ENCODE measurements at regions not wholly inside any gene's neighbourhood (a gene's known extent, or its start where the extent isn't known, plus 50 kb on each side); places are given as distances from the start of the nearest gene placed in this dataset.

DNA sequence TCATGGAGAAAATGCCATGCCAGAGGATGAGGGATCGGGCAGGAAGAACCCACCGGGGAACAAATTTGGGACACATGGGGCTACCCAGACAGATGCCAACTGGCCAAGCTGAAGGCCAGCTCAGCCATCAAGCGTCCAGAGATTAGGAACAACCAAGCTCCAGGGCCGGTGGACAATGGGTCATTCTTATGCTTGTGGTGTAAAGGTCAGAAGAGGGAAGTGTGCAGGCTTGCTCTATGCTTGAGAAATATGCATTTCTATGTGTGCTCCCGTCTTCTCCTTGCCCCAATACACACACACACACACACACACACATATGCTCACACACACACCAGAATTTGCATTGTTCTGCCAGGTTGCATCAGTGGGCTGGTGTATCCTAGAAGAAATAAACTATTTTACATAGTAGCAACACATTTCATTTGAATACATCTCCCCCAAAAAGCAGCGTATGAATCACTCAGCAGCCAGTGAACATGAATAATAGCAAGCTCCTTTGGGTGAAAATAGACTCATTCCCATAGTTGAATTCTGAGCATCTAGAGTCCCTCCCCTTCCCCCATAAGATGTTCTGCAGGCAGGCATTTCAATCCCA lies 201.9 kb upstream of the PPARGC1A start:
- no peak for DNase-seq

DNA sequence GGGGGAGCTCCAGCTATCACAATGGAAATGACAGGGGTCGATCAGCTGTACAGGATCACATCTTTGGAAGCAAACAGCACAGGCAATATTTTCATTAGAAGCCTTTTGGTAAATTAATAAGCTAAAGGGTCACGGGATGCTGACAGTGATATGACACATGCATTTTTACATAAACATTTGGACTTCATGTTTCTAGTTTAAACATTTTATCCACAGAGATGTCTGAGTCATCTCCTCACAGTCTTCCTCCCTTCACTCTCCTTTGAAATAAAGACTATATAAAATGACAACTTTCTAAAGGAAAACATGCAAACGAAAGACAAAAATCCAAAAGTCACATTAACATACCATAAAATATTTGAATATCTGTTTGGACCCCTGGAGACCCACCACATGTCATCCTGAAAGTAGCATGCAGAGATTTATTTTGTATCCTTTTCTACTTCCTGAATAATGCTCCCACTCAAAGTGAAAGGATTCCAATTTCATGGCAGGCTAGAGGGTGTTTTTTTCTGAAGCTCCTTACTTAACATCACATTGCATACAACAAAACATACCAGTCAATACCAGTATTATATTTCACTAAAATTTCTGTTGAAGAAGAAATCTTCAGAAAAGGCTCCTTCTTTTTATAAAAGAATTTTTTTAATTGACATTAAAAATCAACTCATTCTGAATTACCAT lies 200.1 kb upstream of the PPARGC1A start:
- no peak for DNase-seq

DNA sequence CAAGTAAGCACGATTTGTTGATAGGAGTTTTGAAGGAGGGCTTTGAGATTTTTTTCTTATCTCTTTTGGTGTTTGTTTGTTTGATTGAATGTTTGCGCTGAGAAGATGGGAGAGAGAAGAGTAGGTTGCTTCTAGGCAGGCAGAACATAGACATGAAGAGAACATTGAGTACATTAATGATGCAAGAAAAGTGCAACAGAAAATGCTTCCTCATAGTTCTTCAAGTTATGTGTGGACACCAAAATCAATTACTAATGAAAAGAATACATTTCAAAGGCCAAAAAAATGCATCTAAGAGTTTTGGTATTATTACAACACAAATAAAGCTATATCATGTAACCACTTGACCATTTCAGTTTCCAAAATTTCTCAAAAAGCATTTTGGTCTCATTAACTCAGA lies 191.0 kb upstream of the PPARGC1A start:
- DNase-seq = no peak

DNA sequence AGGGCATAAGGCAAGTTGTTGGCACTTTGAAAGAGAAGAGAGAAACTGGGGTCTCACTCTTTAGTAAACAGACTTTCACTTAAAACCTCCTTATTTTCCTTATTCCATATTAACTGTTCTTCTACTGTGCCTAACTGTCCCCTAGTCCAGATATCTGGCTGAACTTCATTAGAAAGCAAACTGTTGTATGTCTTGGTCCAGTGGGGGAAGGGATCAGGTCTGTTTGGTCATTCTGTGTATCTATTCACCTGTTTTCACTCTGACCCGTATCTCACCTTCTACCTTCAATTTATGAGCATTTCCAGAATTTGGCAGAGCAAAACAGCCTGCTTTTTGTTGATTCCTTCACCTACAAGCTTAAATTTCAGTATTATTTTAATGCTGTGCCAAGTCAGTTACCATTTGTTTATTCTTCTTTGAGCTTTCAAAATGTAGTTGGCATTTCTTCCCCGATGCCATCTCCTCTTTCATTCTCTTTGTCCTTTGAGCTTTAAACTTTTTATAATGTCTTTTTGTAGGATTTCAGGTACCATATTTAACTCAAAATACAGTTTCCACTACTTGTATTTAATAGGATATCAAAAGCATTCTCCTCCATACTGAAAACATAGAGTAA lies 188.6 kb upstream of the PPARGC1A start:
- DNase-seq = no peak

DNA sequence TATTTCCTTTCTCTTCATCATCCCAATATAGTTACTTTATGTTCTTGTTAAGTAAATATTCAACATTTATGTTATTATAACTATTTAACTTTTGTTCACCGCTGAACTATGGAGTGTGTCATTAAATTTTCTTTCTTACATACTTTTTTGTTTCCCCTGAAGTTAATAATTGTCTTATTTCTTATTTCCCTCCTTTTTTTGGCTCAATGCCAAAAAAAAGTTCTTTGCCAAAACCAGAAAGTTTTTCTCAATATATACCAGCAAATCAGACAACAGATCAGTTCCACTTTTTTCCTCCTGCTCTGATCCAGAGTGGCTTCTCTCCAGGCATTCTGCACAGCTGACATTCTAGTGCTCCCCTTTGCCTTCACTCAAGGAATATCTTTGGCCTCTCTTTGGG lies 187.0 kb upstream of the PPARGC1A start:
- no peak for DNase-seq

DNA sequence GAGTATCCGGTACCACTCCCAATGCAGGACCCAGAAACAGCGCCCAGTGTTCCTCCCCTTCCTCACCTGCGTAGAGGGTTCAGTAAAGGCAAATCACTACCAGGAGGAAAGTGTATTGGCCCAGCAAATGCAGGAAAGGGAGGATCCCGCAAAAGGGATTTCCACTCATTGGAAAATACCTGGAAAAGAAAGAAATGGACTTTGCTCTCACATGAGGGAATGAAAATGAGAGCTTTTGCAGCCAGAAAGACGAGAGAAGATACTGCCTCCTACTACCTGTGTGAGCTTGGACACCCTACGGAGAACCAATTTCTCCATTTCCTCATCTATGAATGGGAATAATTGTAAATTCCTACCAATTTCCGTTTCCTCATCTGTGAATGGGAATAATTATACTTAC lies 184.1 kb upstream of the PPARGC1A start:
- DNase-seq = no peak

- no peak for DNase-seq
Measured at GRCh38 chr4:24071612-24072372, 181.9 kb upstream of the PPARGC1A start.

DNA sequence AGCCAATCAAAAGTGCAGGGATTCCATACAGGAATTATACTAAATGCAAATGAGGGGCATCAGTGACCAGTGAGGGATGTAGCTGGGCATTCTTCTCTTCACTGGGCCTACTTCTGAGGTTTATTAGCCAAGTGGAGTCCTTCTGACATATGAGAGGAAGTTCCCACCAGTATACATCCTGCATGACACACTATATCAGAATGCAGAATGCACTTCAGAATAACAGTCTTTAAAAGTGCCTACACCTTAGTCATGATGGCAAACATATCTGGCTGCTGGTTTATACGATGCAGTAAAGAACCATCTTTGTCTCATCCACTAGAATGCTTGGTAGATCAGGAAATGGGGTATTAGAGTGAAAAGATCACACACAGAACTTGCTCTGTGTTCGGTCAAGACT lies 180.3 kb upstream of the PPARGC1A start:
- no peak for DNase-seq

GRCh38 chr4:24067367-24068193 lies 177.7 kb upstream of the PPARGC1A start:
- DNase-seq = no peak

DNA sequence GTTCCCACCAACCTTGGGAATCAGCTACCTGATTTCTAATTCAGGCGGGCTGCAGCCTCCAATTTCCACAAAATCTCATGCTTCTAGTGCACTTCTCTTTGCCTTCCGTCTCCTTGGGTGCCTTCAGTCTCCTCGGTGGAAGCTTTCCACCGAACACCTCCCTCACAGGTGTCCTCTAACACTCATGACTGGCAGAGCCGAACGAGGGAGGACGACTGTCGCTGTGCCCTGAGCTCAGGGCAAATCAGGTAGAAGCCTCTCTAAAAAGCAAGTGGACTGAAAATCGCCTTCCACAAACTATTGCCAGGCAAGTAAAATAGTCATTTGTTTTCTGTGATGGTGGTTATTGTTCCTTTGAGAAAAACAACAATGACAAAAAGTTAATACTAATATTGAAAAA lies 176.1 kb upstream of the PPARGC1A start:
- DNase-seq = no peak

- DNase-seq = no peak
Measured at GRCh38 chr4:24063731-24064130, 173.9 kb upstream of the PPARGC1A start.

- DNase-seq = no peak
Measured at GRCh38 chr4:24060932-24061331, 171.1 kb upstream of the PPARGC1A start.

GRCh38 chr4:24059839-24060238 lies 170.0 kb upstream of the PPARGC1A start:
- DNase-seq = no peak

DNA sequence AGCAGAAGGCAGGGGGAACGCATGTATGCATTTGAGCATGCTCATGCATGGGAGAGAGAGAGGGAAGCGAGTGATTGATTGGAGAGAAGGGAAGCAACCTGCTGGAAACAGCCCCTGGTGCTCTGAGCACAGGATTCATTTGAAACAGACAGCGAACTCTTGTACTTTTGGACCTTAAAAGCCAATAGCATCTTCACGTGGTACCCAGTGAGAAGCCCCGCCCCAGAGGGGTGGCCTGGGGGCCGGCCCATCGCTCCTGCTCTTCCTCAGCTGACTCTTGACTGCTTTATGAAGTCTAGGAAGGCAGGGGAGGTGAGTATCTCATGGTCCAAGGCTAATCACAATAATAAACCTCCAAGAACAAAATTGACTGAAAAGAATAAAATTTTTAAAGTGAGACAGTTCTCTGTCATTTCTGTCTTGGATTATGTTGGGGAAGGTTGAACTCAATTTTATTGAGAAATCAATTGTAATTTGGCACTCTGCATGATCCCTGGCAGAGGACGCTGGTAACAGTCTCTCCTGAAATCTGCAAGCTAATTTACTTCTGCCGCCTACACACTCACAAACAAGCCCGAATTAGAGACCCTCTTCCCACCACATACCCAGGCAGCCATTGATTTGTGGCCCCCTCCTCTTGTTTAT lies 168.2 kb upstream of the PPARGC1A start:
- no peak for DNase-seq

- DNase-seq = no peak
Measured at GRCh38 chr4:24056289-24056688, 166.4 kb upstream of the PPARGC1A start.

- DNase-seq = no peak
Measured at GRCh38 chr4:24055623-24056022, 165.8 kb upstream of the PPARGC1A start.

- DNase-seq = no peak
Measured at GRCh38 chr4:24054910-24055309, 165.1 kb upstream of the PPARGC1A start.

DNA sequence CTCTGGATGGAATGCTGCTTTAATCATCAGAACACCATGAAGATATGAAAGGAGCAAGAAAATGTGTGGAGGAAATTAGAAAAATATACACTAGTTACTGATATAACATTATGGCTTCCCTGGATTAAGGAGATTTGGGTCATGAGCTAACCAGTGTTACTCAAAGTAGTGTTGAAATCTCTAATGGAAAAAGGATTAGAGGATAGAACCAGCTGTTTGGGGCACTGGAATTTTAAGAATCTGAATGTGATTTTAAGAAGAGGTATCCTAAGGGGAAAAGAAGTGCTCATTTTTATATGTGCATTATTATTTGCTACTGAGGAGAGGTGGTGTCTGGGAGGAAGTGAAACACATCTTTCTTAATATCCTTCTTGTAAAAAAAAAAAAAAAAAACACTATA lies 164.1 kb upstream of the PPARGC1A start:
- no peak for DNase-seq

DNA sequence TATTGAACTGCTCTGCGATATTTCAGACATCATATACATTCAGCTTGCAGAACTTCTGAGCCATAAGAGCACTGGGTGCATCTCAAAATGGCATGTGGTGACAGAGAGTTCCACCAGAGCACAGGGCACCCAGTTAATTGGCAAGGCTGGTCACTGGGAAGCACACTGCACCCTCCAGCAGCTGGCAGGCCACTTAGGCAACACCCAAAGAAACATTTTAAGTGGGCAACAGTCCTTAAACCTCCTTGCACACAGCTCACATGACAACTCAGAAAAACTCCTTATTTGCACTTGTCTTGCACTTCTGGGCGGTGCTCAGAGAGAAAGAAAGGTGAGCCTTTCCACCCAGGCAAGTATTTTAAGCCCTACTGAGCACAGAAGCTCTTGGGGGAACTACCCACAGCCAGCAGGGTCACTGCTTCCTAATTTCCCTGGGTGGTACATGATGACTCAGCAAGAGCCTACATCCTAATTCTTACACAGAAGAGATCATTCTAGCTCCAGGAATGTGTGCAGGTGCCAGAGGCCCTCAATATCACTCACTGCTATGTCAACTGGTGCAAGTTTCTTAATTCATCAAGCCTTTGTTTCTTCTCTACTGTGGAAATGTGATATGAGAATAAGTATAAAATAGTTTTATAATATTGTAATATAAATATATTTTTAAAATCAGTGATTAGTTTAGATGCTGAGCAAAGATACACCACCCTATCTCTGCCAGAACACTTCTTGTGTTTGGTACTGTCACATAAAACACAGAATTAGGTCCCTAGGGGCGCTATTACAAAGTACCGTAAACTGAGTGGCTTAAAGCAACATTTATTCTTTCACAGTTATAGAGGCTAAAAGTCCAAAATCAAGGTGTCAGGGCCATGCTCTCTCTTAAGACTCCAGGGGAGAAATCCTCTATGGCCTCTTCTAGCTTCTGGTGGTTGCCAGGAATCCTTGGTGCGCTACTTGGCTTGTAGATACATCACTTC lies 155.1 kb upstream of the PPARGC1A start:
- DNase-seq = no peak

DNA sequence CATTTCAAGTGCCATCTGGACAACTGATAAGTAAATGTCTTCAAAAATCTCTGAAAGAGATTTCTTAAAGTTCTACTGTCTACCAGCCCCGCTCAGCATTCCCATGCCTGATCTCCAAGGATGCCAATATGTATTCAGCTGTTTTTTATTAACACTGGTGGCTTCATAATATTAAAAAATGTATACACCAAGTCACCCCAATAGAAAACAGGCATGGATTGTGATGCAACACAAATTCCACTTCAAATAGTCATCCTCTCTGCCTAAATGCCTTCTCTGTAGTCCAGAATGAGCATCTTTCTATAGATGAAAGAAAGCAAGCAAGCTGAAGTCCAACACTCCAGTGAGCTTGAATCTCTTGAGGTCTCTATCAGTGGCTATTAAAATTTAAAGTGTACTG lies 152.2 kb upstream of the PPARGC1A start:
- DNase-seq = no peak

DNA sequence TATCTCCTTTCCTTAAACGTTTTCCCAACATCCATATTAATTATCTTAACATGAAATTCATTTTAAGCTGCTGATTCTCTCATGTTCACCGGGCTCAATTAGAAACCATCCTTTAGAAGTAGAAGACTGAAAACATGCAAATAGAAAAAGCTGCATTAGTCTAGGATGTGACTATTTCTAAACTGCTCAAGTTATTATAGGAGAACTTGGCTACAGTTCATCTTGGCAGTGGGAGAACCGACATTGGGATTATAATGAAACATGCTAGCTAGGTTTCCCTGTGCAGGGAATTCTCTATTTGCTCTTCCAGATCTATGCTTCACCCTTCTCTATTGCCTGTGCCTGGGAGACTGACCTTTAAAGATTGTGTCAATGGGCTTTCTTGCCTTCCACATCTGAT lies 151.0 kb upstream of the PPARGC1A start:
- no peak for DNase-seq
